Endothelial cell (in vitro differentiated cells): ENCODE measurements at regions not wholly inside any gene's neighbourhood (a gene's known extent, or its start where the extent isn't known, plus 50 kb on each side); places are given as distances from the start of the nearest gene placed in this dataset.

Experiments
- DNase-seq: peaks from one replicate; pipeline ENCODE4 v3.0.0; 2021; ENCODE audit warnings: low spot score
- H3K27ac Mint-ChIP-seq: one replicate; pipeline ENCODE4 v1.8.0; 2021; ENCODE audit warnings: mixed read lengths, inconsistent platforms; ENCODE audit not compliant: unreplicated experiment
- H3K27me3 Mint-ChIP-seq: one replicate; pipeline ENCODE4 v1.8.0; 2021; ENCODE audit warnings: mild to moderate bottlenecking, moderate library complexity, mixed read lengths, inconsistent platforms; ENCODE audit not compliant: unreplicated experiment
- H3K36me3 Mint-ChIP-seq: one replicate; pipeline ENCODE4 v1.8.0; 2021; ENCODE audit warnings: mild to moderate bottlenecking, low read depth, mixed read lengths, inconsistent platforms; ENCODE audit not compliant: unreplicated experiment
- H3K4me1 Mint-ChIP-seq: one replicate; pipeline ENCODE4 v1.8.0; 2021; ENCODE audit warnings: mild to moderate bottlenecking, mixed read lengths, inconsistent platforms; ENCODE audit not compliant: unreplicated experiment
- H3K4me3 Mint-ChIP-seq: one replicate; pipeline ENCODE4 v1.8.0; 2021; ENCODE audit warnings: mild to moderate bottlenecking, mixed read lengths, inconsistent platforms; ENCODE audit not compliant: unreplicated experiment
- H3K9me3 Mint-ChIP-seq: one replicate; pipeline ENCODE4 v1.8.0; 2021; ENCODE audit warnings: mixed read lengths, inconsistent platforms; ENCODE audit not compliant: unreplicated experiment
- CTCF ChIP-seq: fragments of 200-600 bp; sonication (generic); IDR thresholded peaks from one replicate; pipeline ENCODE4 v1.5.0; 2021; ENCODE audit warnings: antibody characterized with exemption; ENCODE audit not compliant: unreplicated experiment

GRCh38 chrX:10101269-10101668 is 55.5 kb upstream of the CLCN4 start:
- Mint-ChIP-seq H3K27ac (no peak overlapping the region), H3K4me3 (no peak overlapping the region), H3K27me3 (peaks cover 12% of the 10 kb centered on the region), H3K4me1 (no peaks in the 10 kb centered on the region), H3K36me3 (peaks cover 28% of the 10 kb centered on the region), H3K9me3 (no peaks in the 10 kb centered on the region)
- no peak for DNase-seq
- TF ChIP-seq CTCF, result no peak

GRCh38 chrX:10102046-10102704 is 54.6 kb upstream of the CLCN4 start:
- Mint-ChIP-seq H3K27me3 (peaks cover 12% of the 10 kb centered on the region), H3K36me3 (peaks cover 27% of the 10 kb centered on the region), H3K27ac (no peak overlapping the region), H3K4me1 (no peaks in the 10 kb centered on the region), H3K4me3 (no peak overlapping the region), H3K9me3 (no peaks in the 10 kb centered on the region)
- DNase-seq, result no peak
- TF ChIP-seq CTCF, result no peak

GRCh38 chrX:10103023-10103422 is 53.8 kb upstream of the CLCN4 start:
- no peak for DNase-seq
- no peak overlapping the region for H3K27ac Mint-ChIP-seq
- H3K27me3 Mint-ChIP-seq, result peaks cover 12% of the 10 kb centered on the region
- no peaks in the 10 kb centered on the region for H3K4me1 Mint-ChIP-seq
- H3K9me3 Mint-ChIP-seq, result no peaks in the 10 kb centered on the region
- no peak overlapping the region for H3K4me3 Mint-ChIP-seq
- no peak for TF ChIP-seq CTCF
- peaks cover 27% of the 10 kb centered on the region for H3K36me3 Mint-ChIP-seq

- DNase-seq, result no peak
- no peak overlapping the region for H3K27ac Mint-ChIP-seq
- H3K4me3 Mint-ChIP-seq, result no peak overlapping the region
- H3K36me3 Mint-ChIP-seq, result peaks cover 17% of the 10 kb centered on the region
- H3K27me3 Mint-ChIP-seq, result peaks cover 11% of the 10 kb centered on the region
- H3K9me3 Mint-ChIP-seq, result no peaks in the 10 kb centered on the region
- no peak for TF ChIP-seq CTCF
- H3K4me1 Mint-ChIP-seq, result no peaks in the 10 kb centered on the region
These were observed 51.7 kb upstream of the CLCN4 start for GRCh38 chrX:10104958-10105658.

GRCh38 chrX:10106806-10107205 is 50.0 kb upstream of the CLCN4 start:
- Mint-ChIP-seq H3K27ac (no peak overlapping the region), H3K4me1 (no peaks in the 10 kb centered on the region), H3K4me3 (no peak overlapping the region)

More at GRCh38 chrX:10106806-10107205, 50.0 kb upstream of the CLCN4 start:
- no peaks in the 10 kb centered on the region for H3K9me3 Mint-ChIP-seq
- no peak for DNase-seq
- H3K27me3 Mint-ChIP-seq, result peaks cover 9% of the 10 kb centered on the region
- no peak for TF ChIP-seq CTCF
- H3K36me3 Mint-ChIP-seq, result peaks cover 9% of the 10 kb centered on the region
